ENCODE measurements at regions not wholly inside any gene's neighbourhood (a gene's known extent, or its start where the extent isn't known, plus 50 kb on each side); places are given as distances from the start of the nearest gene placed in this dataset.
A peak's percentile ranks its signal among the peaks of the same experiment; 100 is the strongest.

DNA sequence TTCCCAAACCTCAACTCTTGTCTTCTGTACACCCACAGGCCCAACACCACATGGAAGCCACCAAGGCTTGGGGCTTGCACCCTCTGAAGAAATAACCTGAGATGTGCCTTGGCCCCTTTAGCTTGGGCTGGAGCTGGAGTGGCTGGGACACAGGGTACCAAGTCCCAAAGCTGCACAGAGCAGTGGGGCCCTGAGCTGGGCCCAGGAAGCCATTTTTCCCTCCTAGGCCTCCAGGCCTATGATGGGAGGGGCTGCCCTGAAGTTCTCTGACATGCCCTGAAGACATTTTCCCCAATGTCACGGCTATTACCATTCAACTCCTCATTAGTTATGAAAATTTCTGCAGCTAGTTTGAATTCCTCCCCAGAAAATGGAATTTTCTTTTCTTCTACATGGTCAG, 163.2 kb upstream of the ARID1B start:
- H3K4me1 Mint-ChIP-seq, result no peaks in the 10 kb centered on the region
- peaks cover 20% of the 10 kb centered on the region for H3K36me3 Mint-ChIP-seq
- ATAC-seq, result no peak
- peaks cover 22% of the 10 kb centered on the region for H3K9me3 Mint-ChIP-seq
- H3K4me3 Mint-ChIP-seq, result no peak overlapping the region
- no peak overlapping the region for H3K27ac Mint-ChIP-seq
- H3K27me3 Mint-ChIP-seq, result no peaks in the 10 kb centered on the region

DNA sequence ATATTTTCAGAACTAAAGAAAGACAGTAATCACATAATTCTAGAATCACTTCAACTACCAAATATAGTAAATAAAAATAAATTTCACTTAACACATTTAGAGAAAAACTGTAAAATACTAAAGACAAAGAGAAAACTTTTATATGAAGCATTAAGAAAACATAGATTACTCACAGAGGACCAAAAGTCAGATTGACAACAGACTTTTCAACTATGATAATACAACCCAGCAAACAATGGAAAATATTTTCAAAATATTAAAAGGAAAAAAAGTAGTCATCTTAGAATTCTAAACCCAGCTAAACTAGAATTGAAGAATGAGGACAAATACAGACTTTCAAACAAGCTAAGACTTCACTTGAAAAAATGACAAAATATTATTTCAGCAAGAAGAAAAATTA, 164.8 kb upstream of the ARID1B start:
- no peak for ATAC-seq
- no peak overlapping the region for H3K27ac Mint-ChIP-seq
- H3K4me1 Mint-ChIP-seq, result no peaks in the 10 kb centered on the region
- H3K9me3 Mint-ChIP-seq, result peaks cover 24% of the 10 kb centered on the region
- no peak overlapping the region for H3K4me3 Mint-ChIP-seq
- peaks cover 20% of the 10 kb centered on the region for H3K36me3 Mint-ChIP-seq
- no peaks in the 10 kb centered on the region for H3K27me3 Mint-ChIP-seq

- peaks cover 5% of the 10 kb centered on the region for H3K36me3 Mint-ChIP-seq
- H3K27me3 Mint-ChIP-seq, result peaks cover 20% of the 10 kb centered on the region
- no peak for ATAC-seq
- H3K4me3 Mint-ChIP-seq, result peak overlapping the region; percentile 25
- peaks cover 2% of the 10 kb centered on the region for H3K9me3 Mint-ChIP-seq
- peaks cover 14% of the 10 kb centered on the region for H3K4me1 Mint-ChIP-seq
- H3K27ac Mint-ChIP-seq, result no peak overlapping the region
Measured at GRCh38 chr6:156602066-156602385, 175.2 kb upstream of the ARID1B start.

DNA sequence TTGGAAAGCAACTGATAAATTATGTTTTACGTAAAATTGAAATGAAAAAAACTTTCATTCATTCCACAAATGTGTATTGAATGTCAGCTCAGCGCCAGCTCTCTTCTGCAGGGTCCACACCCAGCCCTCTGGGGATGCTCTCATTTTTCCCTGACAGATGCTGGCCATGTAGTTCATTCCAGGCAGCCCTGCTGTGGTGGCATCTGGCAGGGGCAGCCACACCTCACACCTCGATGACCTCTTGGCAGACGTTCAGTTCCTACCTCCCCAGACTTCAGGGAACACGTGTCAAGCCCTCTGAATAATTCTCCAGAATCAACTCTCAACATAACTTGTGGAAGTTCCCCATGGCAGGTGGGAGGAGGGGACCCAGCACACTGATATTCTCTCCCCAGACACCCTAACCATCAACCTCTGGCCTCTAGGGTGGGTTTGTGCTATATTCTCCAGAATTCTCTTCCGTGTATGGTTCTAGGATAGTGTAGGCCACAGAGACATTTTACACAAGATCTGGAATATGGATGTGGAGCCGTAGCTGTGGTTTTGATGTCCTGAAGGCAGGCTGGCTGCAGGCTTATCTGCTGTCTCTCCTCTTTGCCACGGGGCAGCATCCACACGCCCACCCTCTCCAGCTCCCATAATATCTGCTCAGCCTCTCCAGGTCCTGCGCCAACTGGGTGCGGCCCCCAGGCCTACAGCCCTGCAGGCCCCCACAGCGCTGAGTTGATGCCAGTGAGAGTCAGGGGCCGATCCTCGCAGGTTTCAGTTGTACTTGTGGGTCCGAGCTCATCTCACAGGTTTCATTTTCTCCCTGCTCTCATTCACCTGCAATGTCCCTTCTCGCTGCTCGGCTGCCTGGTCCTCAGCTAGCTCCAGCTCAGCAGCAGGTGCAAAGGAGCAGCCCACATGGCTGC, 175.8 kb upstream of the ARID1B start:
- Mint-ChIP-seq H3K27ac (no peak overlapping the region), H3K4me3 (peak overlapping the region; percentile 25), H3K4me1 (peaks cover 14% of the 10 kb centered on the region), H3K27me3 (peaks cover 20% of the 10 kb centered on the region), H3K9me3 (peaks cover 2% of the 10 kb centered on the region), H3K36me3 (peaks cover 5% of the 10 kb centered on the region)
- peak; percentile 12 for ATAC-seq

- Mint-ChIP-seq H3K27me3 (peaks cover 20% of the 10 kb centered on the region), H3K9me3 (no peaks in the 10 kb centered on the region), H3K4me1 (peaks cover 14% of the 10 kb centered on the region), H3K4me3 (no peak overlapping the region), H3K36me3 (peaks cover 1% of the 10 kb centered on the region), H3K27ac (no peak overlapping the region)
- ATAC-seq, result no peak
Measured at GRCh38 chr6:156600678-156601077, 176.5 kb upstream of the ARID1B start.

- H3K27ac Mint-ChIP-seq, result no peak overlapping the region
- H3K36me3 Mint-ChIP-seq, result no peaks in the 10 kb centered on the region
- no peaks in the 10 kb centered on the region for H3K9me3 Mint-ChIP-seq
- H3K27me3 Mint-ChIP-seq, result peaks cover 20% of the 10 kb centered on the region
- H3K4me3 Mint-ChIP-seq, result no peak overlapping the region
- ATAC-seq, result no peak
- peaks cover 14% of the 10 kb centered on the region for H3K4me1 Mint-ChIP-seq
Measured at GRCh38 chr6:156599978-156600590, 177.1 kb upstream of the ARID1B start.

DNA sequence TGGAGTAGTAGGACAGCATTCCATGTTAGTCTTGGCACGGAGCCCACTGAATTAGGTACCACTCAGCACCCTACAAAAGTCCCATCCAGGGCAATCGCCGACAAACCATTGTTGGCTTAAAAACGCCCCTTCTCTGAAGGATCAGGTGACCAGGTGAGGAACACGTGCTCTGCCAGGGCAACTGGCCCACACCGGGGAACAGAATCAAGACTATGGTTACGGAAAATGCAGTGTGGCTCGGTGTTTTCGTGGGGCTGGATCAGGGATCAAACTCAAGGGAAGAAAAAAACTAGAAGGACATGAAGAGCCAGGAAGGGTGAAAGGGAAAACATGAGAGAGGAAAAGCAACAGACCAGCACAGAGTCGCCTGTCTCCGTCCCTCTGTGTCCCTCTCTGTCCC, 177.8 kb upstream of the ARID1B start:
- peaks cover 20% of the 10 kb centered on the region for H3K27me3 Mint-ChIP-seq
- no peak for ATAC-seq
- H3K4me3 Mint-ChIP-seq, result no peak overlapping the region
- H3K9me3 Mint-ChIP-seq, result no peaks in the 10 kb centered on the region
- peaks cover 14% of the 10 kb centered on the region for H3K4me1 Mint-ChIP-seq
- no peaks in the 10 kb centered on the region for H3K36me3 Mint-ChIP-seq
- H3K27ac Mint-ChIP-seq, result no peak overlapping the region

DNA sequence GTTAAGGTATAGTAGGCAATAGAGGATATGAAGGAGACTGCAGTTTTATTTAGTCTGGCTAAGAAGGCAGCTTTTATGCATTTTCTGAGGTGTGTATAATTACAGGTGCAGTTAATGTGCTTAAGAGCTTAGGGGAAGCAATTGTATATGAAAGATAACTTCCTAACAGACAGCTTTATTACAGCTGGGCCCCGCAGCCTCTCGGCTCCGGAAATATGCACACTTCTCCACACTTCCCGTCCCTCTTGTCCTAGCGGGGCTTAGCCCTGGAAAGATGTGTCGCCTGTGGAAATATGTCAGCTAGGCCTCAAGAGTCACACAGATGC, 178.4 kb upstream of the ARID1B start:
- Mint-ChIP-seq H3K27ac (no peak overlapping the region), H3K36me3 (no peaks in the 10 kb centered on the region), H3K27me3 (peaks cover 20% of the 10 kb centered on the region), H3K9me3 (peaks cover 2% of the 10 kb centered on the region), H3K4me3 (no peak overlapping the region), H3K4me1 (peaks cover 14% of the 10 kb centered on the region)
- ATAC-seq, result no peak

GRCh38 chr6:156598071-156598854, 178.9 kb upstream of the ARID1B start:
- Mint-ChIP-seq H3K27ac (no peak overlapping the region), H3K36me3 (no peaks in the 10 kb centered on the region), H3K4me3 (no peak overlapping the region), H3K9me3 (peaks cover 2% of the 10 kb centered on the region), H3K27me3 (peaks cover 20% of the 10 kb centered on the region), H3K4me1 (peaks cover 14% of the 10 kb centered on the region)
- ATAC-seq, result no peak

DNA sequence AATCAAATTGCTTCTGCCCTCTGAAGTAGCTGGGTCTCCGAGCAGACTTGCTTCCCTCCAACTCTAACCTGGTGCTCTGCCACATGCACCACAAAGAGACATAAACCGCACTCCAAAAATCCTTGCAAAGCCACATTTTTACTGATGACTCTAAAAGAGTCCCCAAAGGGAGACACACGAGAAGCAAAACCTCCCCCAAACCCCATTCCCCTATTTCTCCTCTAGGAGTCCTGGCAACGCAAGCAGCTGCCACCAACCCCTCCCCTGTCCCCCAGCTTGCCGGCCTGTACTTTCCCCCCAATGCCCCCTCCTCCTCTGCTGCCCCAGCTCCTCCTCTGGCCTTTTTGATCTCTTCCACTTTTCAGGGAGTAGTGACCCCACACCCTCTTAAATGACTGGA, 180.1 kb upstream of the ARID1B start:
- H3K4me3 Mint-ChIP-seq, result no peak overlapping the region
- H3K4me1 Mint-ChIP-seq, result peaks cover 12% of the 10 kb centered on the region
- ATAC-seq, result no peak
- H3K9me3 Mint-ChIP-seq, result peaks cover 2% of the 10 kb centered on the region
- no peak overlapping the region for H3K27ac Mint-ChIP-seq
- peaks cover 15% of the 10 kb centered on the region for H3K27me3 Mint-ChIP-seq
- H3K36me3 Mint-ChIP-seq, result no peaks in the 10 kb centered on the region

DNA sequence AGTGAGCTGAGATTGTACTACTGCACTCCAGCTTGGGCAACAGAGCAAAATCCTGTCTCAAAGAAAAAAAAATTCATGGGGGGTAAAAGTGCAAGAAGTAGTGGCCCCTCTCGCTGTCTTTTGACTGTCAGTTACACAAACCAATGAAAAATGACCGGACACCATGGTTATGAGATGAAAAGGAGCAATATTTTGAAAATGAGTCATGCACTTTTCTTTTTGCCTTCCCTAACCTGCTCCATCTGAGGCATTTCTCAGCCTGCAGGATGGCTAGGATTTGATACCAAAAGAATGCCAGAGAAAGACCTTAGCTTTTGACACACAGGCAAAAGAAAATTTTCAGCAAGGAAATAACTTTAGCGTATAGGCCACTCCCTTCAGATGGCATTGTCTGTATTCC, 181.7 kb upstream of the ARID1B start:
- peaks cover 10% of the 10 kb centered on the region for H3K27me3 Mint-ChIP-seq
- H3K36me3 Mint-ChIP-seq, result no peaks in the 10 kb centered on the region
- H3K4me3 Mint-ChIP-seq, result no peak overlapping the region
- ATAC-seq, result no peak
- no peak overlapping the region for H3K27ac Mint-ChIP-seq
- peaks cover 5% of the 10 kb centered on the region for H3K4me1 Mint-ChIP-seq
- H3K9me3 Mint-ChIP-seq, result peaks cover 2% of the 10 kb centered on the region

DNA sequence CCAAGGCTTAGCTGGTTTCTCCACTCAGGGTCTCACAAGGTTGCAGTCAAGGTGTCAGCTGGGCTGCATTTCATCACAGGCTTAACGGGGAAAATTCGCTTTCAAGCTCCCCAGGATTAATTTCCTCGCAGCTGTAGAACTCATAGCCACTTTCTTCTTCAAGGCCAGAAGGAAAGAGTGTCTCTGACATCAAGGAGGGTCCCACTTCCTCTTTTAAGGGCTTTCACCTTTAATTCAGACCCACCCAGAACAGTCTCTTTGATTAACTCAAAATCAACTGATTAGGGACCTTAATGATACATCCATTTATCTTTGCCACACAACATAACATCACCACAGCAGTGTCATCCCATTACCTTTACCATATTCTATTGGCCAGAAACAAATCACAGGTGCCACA, 183.3 kb upstream of the ARID1B start:
- ATAC-seq, result no peak
- H3K27ac Mint-ChIP-seq, result no peak overlapping the region
- H3K27me3 Mint-ChIP-seq, result no peaks in the 10 kb centered on the region
- peaks cover 2% of the 10 kb centered on the region for H3K9me3 Mint-ChIP-seq
- H3K4me3 Mint-ChIP-seq, result no peak overlapping the region
- peaks cover 5% of the 10 kb centered on the region for H3K4me1 Mint-ChIP-seq
- no peaks in the 10 kb centered on the region for H3K36me3 Mint-ChIP-seq

GRCh38 chr6:156593127-156593526, 184.1 kb upstream of the ARID1B start:
- Mint-ChIP-seq H3K27me3 (no peaks in the 10 kb centered on the region), H3K36me3 (no peaks in the 10 kb centered on the region), H3K27ac (no peak overlapping the region), H3K4me3 (no peak overlapping the region), H3K4me1 (no peaks in the 10 kb centered on the region), H3K9me3 (peaks cover 2% of the 10 kb centered on the region)
- no peak for ATAC-seq

DNA sequence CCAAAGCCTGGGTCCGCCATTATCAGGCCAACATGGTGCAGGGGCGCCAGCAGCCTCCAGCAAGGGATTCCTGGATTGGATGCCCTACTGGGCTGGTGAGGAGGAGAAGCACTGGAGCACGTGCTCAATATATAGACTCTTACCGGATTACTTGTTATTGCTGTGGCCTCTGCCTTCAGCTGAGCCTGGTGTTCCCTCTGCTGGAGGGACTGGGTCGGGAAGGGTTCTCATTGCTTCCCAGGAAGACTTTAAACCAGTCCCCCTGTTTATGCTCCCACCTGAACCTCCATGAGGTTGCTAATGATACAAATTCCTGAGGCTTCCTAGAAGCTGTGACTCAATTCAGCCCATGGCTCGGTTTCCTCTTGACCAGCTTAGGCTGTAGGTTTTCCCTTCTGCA, 186.7 kb upstream of the ARID1B start:
- no peaks in the 10 kb centered on the region for H3K36me3 Mint-ChIP-seq
- no peaks in the 10 kb centered on the region for H3K4me1 Mint-ChIP-seq
- no peak for ATAC-seq
- H3K9me3 Mint-ChIP-seq, result peaks cover 2% of the 10 kb centered on the region
- H3K27me3 Mint-ChIP-seq, result no peaks in the 10 kb centered on the region
- no peak overlapping the region for H3K27ac Mint-ChIP-seq
- no peak overlapping the region for H3K4me3 Mint-ChIP-seq

DNA sequence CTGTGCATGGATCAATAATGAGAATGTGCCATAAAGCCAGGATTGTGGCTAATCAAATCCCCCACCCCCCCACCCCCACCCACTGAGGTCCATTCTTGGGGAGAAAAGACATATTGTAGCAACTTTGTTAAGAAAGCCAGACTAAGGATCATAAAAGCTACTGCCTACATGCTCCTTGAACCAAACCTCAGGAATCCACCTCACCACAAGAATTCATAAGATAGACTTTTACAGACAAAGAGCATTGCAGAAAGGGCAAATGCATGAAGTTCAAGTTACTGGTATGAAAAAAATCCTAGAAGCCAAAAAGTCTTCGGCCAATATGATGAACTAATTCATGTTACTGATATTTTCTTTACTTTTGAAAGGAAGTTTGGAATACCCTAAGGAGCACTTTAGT, 187.9 kb upstream of the ARID1B start:
- Mint-ChIP-seq H3K9me3 (peaks cover 2% of the 10 kb centered on the region), H3K4me1 (no peaks in the 10 kb centered on the region), H3K4me3 (no peak overlapping the region), H3K27ac (no peak overlapping the region), H3K27me3 (no peaks in the 10 kb centered on the region), H3K36me3 (no peaks in the 10 kb centered on the region)
- ATAC-seq, result no peak
